Right lobe of liver (tissue), 4 donors: ENCODE measurements at regions not wholly inside any gene's neighbourhood (a gene's known extent, or its start where the extent isn't known, plus 50 kb on each side); places are given as distances from the start of the nearest gene placed in this dataset.

Experiments used
- POLR2A ChIP-seq: fragments of 450-650 bp; IDR thresholded peaks from one replicate; pipeline ENCODE4 v1.6.1; 2017; ENCODE audit warnings: antibody characterized with exemption, mild to moderate bottlenecking
- TF ChIP-seq, protein P1 (sequence below), 4 donors: fragments of 200-600 bp in 3 of 4; fragments of 450-650 bp in 1 of 4; IDR thresholded peaks; one replicate each; pipeline versions ENCODE4 v1.5.1 to v1.8.0; 2016 to 2022; ENCODE audit warnings: antibody characterized with exemption in 4 of 4, mild to moderate bottlenecking in 2 of 4
- donor health status: DM: no; HTN: no; CAD: no.
- donor health status: DM: no; HTN: no; CAD: no.
- donor health status: DM: no; HTN: yes; CAD: no.

DNA sequence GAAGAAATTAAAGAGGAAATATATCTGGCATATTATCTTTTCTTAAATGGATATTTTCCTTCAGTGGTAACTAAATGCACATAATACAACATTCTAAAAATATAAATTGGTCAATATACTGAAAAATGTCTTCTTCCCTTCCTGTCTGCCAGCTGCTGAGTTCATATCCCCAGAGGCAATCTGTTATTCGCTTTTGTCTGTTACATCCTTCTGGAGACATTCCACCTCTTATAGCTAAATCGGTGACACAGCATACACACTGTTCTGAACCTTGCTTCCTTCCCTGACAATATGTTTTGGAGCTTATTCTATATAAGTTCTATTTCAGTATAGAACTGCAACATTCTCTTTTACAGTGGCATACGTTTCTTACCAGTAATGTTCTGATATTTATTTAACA, 147.8 kb downstream of the TENT4A start:
- TF ChIP-seq, protein P1, sequence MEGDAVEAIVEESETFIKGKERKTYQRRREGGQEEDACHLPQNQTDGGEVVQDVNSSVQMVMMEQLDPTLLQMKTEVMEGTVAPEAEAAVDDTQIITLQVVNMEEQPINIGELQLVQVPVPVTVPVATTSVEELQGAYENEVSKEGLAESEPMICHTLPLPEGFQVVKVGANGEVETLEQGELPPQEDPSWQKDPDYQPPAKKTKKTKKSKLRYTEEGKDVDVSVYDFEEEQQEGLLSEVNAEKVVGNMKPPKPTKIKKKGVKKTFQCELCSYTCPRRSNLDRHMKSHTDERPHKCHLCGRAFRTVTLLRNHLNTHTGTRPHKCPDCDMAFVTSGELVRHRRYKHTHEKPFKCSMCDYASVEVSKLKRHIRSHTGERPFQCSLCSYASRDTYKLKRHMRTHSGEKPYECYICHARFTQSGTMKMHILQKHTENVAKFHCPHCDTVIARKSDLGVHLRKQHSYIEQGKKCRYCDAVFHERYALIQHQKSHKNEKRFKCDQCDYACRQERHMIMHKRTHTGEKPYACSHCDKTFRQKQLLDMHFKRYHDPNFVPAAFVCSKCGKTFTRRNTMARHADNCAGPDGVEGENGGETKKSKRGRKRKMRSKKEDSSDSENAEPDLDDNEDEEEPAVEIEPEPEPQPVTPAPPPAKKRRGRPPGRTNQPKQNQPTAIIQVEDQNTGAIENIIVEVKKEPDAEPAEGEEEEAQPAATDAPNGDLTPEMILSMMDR (IDR thresholded peaks at IDR 0.05): no peak
- TF ChIP-seq POLR2A: no peak
